HPDE6-E6E7 (cell line): ENCODE measurements at regions not wholly inside any gene's neighbourhood (a gene's known extent, or its start where the extent isn't known, plus 50 kb on each side); places are given as distances from the start of the nearest gene placed in this dataset.

Experiments
- DNase-seq: peaks from one replicate; pipeline ENCODE4 v3.0.0; 2011; ENCODE audit warnings: missing footprints; ENCODE audit errors: extremely low spot score

DNA sequence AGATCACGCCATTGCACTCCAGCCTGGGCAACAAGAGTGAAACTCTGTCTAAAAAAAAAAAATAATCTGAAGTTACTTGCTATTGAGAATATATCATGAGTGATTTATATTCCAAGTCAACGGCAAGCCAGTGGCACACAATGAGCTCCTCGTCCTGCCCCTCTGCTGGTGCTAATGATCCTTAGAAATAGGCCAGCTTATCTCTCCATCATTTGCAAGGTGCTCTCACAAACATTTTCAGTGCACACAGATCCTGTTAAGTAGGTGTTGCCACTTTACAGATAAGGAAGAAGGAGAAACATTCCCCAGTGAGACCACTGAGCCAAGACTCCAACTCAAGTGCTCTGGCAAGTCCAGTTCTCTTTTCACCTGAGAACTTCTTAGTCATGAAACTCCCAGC is 91.3 kb upstream of the GPR45 start:
- no peak for DNase-seq

DNA sequence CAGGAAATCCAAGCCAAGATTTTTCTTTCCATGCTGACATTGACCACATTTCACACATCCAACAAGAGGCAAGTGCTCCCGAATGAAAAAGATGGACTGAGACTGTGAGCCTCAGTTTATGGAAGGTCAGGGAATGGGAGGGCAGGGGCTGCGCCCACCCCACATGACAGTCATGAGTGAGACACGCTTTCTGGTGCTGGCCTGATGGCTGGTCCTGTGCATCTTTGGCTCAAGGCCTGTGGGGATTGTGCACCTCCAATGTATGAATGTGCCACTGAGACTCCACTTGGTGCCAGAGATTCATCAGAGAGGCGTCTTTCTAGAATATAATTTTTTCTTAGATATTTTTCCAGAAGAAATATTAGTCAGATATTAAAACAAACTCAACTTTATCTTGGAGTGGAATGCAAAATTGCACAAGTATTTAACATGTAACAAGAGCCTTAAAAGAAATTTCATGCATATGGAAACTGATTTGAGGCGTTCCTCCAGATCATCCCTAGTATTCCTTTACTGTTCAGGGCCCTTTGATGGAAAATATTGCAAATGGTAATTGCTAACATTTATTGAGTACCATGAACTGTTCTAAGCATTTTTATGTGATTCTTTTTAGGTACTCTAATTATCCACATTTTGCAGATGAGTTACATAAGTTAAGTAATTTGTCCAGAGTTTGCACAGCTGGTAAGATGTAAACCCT is 87.3 kb upstream of the GPR45 start:
- no peak for DNase-seq

- no peak for DNase-seq
Observed at GRCh38 chr2:105156166-105156565, 85.4 kb upstream of the GPR45 start.

GRCh38 chr2:105158002-105158401 is 83.5 kb upstream of the GPR45 start:
- DNase-seq: no peak

- DNase-seq: no peak
Observed at GRCh38 chr2:105166688-105167087, 74.9 kb upstream of the GPR45 start.

DNA sequence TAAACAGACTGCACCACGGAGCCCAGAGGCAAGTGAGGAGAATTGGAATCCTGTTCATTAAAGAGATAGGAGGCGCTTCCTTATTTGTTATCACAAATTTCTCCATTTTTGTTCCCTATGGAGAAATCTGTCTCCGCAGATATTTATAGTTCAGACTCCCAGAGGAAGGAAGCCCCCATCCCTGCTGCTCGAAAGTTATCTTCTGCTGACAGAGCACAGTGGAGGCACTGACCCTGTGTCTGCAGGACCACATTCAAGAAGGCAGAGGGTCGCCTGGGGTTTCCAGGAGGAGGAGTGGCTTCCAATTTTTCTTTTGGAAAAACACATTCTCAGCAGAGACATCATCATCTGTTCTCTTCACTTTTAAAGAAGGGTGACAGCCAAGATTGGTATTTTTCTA is 73.0 kb upstream of the GPR45 start:
- DNase-seq: no peak

DNA sequence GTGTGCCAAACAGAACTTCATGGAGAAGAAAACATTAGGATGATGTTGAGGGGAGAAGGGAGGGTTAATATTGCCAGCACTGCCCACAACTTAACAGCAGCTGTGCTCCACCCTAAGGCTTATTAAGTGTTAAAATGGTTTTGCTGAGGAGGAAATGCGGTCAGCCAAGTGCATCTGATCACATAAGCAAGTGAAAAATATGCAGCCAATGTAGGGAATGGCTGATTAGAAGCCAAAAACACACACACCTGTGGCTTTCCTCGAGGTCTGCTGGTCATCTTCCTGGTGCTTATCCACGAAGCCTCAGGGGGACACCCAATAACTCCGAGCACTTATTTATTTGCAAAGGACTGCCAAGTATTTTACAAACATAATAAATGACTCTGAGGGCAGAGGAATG is 66.3 kb upstream of the GPR45 start:
- DNase-seq: no peak

DNA sequence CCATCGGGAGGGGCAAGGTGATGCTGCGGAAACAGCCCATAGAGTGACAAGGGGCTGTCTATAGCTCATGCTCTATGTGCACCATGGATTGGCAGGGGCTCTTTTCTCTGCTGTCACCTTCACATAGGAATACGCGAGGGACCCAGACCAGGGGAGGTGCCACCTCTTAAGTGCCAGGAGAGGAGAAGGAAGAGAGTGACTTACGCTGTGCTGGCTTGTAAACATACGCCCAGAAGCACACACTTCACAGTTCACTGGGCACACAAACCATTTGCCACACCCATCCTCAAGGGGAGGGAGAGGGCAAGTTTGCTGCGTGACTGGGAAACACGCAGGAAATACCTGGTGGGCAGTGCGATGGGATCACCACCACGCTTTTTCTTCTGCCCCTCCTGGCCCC is 65.1 kb upstream of the GPR45 start:
- no peak for DNase-seq

- no peak for DNase-seq
Observed at GRCh38 chr2:105177008-105177407, 64.5 kb upstream of the GPR45 start.

- no peak for DNase-seq
Observed at GRCh38 chr2:105177536-105178254, 63.8 kb upstream of the GPR45 start.

DNA sequence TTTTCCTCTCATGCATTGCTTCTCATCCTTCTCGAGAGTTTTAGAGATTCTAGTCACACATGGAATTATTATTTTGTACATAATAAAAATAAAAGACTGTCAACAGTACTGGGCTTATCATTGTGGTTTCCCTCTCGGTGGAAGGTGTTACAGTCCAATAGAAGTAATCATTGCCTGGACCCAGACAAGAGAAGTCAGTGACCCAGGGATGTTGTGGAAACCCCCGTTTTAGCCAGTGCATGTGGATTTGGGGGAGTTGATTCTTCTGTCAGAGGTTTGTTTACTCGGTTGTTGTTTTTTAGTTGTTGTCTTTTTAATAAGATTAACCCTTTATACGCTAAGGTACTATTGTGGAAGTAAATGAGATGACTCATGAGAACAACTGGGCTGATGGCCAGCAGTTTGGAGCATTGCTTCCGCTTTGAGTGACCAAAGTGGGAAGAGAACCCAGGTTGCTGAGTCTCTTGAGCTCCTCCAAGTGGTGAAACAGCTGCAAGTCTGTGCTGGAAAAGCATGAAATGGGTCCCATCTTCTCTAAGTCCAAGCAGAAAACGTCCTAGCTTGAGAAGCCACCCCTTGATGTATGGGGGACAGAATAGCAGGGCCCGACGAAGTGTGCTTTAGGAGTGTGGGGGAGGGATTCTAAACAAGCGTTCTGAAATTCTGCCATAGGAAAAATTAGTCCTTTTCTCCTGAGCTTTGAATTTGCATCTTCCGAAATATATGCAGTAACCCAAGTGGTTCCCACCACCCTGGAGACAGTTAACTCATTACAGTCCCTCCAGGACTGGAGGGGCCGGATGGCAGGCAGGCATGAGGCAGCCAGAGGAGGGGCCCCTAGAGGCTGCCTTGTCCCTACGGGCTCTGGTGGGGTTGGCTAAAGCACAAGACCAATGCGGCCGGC is 61.8 kb upstream of the GPR45 start:
- DNase-seq: peak; percentile 52

GRCh38 chr2:105180491-105180972 is 61.0 kb upstream of the GPR45 start:
- DNase-seq: no peak

GRCh38 chr2:105181282-105181681 is 60.3 kb upstream of the GPR45 start:
- DNase-seq: no peak

DNA sequence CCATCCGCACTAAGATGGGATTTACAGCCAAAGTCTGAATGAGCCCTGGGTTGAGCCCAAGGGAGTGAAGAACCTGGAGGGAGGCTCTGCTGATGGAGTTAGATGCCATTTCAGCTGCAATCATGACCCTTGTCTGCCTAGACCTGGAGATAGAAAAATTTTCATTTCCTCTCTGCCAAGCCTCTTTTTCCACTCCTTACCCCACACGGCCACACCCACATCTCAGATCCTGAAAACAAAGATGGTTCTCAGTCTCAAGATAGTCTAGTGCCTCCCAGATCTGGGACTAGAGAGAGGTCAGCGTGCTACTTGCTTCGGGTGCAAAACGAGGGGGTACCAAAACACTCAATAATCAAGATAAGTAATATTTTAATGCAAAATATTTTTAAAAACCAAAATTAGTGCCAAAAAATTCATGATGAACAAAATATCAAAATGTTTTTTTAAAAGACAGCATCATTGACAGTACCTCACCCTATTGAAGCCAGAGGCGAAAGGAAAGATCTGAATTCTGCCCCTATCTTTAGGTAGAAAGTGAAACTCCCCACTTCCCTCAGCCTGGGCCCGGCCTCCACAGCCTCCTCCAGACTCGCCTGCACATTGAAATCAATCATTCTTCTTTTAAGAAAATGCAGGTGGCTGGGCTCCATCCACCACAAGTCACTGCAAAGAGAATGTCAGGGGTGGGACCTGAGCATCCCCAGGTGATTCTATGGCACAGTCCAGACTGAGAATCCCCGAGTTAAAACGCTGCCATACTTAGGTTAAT is 57.8 kb upstream of the GPR45 start:
- DNase-seq: no peak

DNA sequence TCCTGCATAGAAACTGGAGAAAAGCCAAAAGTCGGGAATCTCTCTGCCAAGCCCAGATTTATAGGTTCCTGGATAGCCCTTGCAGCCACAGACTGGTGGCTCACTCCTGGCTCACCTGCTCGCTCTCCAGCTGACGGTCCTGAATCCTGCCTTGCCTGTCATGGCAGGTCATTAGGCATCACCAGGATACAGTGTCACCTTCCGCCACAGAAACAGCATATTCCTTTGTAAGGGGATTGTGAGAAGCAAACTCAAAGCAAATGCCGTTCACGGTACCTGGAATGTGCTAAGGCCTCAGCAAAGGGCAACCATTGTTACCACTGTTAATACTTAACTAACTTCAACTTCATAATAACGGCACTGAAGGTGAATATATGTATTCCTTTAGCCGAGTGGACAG is 57.1 kb upstream of the GPR45 start:
- DNase-seq: no peak

- no peak for DNase-seq
Observed at GRCh38 chr2:105186967-105187498, 54.5 kb upstream of the GPR45 start.

DNA sequence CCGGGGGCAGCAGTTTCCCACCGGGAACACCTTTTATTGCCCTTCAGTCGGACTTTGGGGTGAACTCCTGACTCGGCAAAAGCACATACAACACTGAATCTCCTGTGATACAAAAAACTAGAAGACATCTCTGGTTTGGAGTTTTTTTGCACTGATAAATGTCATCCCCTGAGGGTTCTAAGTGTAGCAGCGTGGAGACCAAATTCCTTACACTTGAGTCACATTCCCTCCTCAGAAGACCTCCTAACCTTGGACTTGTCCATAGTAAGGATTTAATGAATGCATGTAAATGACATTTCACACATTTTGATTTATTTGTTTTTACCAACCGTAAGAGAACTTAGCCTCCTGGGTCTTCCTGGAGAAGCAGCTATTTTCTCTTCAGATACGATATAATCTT is 54.0 kb upstream of the GPR45 start:
- DNase-seq: no peak

- DNase-seq: no peak
Observed at GRCh38 chr2:105188343-105188742, 53.2 kb upstream of the GPR45 start.
